GM23338 (cell line): ENCODE measurements at regions not wholly inside any gene's neighbourhood (a gene's known extent, or its start where the extent isn't known, plus 50 kb on each side); places are given as distances from the start of the nearest gene placed in this dataset.

Experiments
- ATAC-seq: fragments of 200-7000 bp; cut with Tn5 transposase; 3 replicates; pipeline ENCODE4 v1.9.1; 2020
- DNase-seq: peaks from one replicate; pipeline ENCODE4 v3.0.0-alpha.2; 2015; ENCODE audit warnings: low spot score
- H2AFZ ChIP-seq: fragments of 200-600 bp; sonication (generic); 2 replicates; pipeline ENCODE4 v1.8.0; 2016; ENCODE audit warnings: antibody characterized with exemption, mild to moderate bottlenecking, moderate library complexity
- H3F3A ChIP-seq: fragments of 200-600 bp; sonication (generic); replicated peaks from 2 replicates; pipeline ENCODE4 v1.8.0; 2017; ENCODE audit warnings: antibody characterized with exemption, mixed run types, low read depth
- H3K27ac ChIP-seq: fragments of 200-600 bp; sonication (generic); 2 replicates; pipeline ENCODE4 v1.6.1; 2016; ENCODE audit warnings: low read depth
- H3K27me3 ChIP-seq: fragments of 200-600 bp; sonication (generic); 2 replicates; pipeline ENCODE4 v1.8.0; 2016; ENCODE audit warnings: mild to moderate bottlenecking, mixed run types, moderate library complexity; ENCODE audit not compliant: insufficient read depth
- H3K36me3 ChIP-seq: fragments of 200-600 bp; sonication (generic); 2 replicates; pipeline ENCODE4 v1.8.0; 2016; ENCODE audit warnings: mild to moderate bottlenecking; ENCODE audit not compliant: insufficient read depth
- H3K4me1 ChIP-seq: fragments of 200-600 bp; sonication (generic); 2 replicates; pipeline ENCODE4 v1.8.0; 2016; ENCODE audit warnings: mild to moderate bottlenecking, moderate library complexity; ENCODE audit not compliant: insufficient read depth
- H3K4me2 ChIP-seq: fragments of 200-600 bp; sonication (generic); 2 replicates; pipeline ENCODE4 v1.7.1; 2017; ENCODE audit warnings: mixed run types
- H3K4me3 ChIP-seq: fragments of 200-600 bp; sonication (generic); 2 replicates; pipeline ENCODE4 v1.6.1; 2016; ENCODE audit warnings: mixed run types
- H3K79me2 ChIP-seq: fragments of 200-600 bp; sonication (generic); replicated peaks from 2 replicates; pipeline ENCODE4 v1.8.0; 2017; ENCODE audit warnings: mild to moderate bottlenecking; ENCODE audit not compliant: insufficient read depth
- H3K9me2 ChIP-seq: fragments of 200-600 bp; sonication (generic); 2 replicates; pipeline ENCODE4 v1.8.0; 2017; ENCODE audit not compliant: insufficient read depth
- H4K20me1 ChIP-seq: fragments of 200-600 bp; sonication (generic); replicated peaks from 2 replicates; pipeline ENCODE4 v1.8.0; 2017; ENCODE audit warnings: mild to moderate bottlenecking; ENCODE audit not compliant: insufficient read depth
- H3K27ac Mint-ChIP-seq: 2 replicates; pipeline ENCODE4 v1.8.0; 2020; ENCODE audit warnings: inconsistent platforms, mild to moderate bottlenecking, moderate library complexity, mixed read lengths
- H3K27me3 Mint-ChIP-seq: 3 replicates; pipeline ENCODE4 v1.8.0; 2022; ENCODE audit warnings: low read depth, mild to moderate bottlenecking, moderate library complexity, mixed read lengths, inconsistent platforms; ENCODE audit not compliant: insufficient read depth, poor library complexity
- H3K36me3 Mint-ChIP-seq: 3 replicates; pipeline ENCODE4 v1.8.0; 2021; ENCODE audit warnings: low read depth, mild to moderate bottlenecking, inconsistent platforms, moderate library complexity, mixed read lengths
- H3K4me1 Mint-ChIP-seq: 3 replicates; pipeline ENCODE4 v1.8.0; 2020; ENCODE audit warnings: mild to moderate bottlenecking, inconsistent platforms, mixed read lengths
- H3K4me3 Mint-ChIP-seq: 3 replicates; pipeline ENCODE4 v1.8.0; 2021; ENCODE audit warnings: moderate library complexity, mild to moderate bottlenecking, inconsistent platforms, mixed read lengths
- H3K9me3 Mint-ChIP-seq: 3 replicates; pipeline ENCODE4 v1.8.0; 2020; ENCODE audit warnings: moderate library complexity, mild to moderate bottlenecking, inconsistent platforms, mixed read lengths
- CREB1 ChIP-seq: fragments of 250-450 bp; sonication (Bioruptor Pico); IDR thresholded peaks from 2 replicates; pipeline ENCODE4 v1.5.0; 2020; ENCODE audit warnings: low read depth, mild to moderate bottlenecking, moderate library complexity
- CTCF ChIP-seq, 2 experiments: fragments of 200-600 bp in 1 of 2; sonication (generic) in 1 of 2; conservative IDR thresholded peaks; 2 replicates each; pipeline versions ENCODE4 v1.5.1 to v1.6.1; 2016 to 2017; ENCODE audit warnings: antibody characterized with exemption in 2 of 2, low read depth in 2 of 2, mild to moderate bottlenecking in 2 of 2, moderate library complexity in 1 of 2
- EZH2 ChIP-seq: fragments of 200-600 bp; sonication (generic); IDR thresholded peaks from one replicate; pipeline ENCODE4 v1.8.0; 2017; ENCODE audit warnings: antibody characterized with exemption, mild to moderate bottlenecking, low read depth; ENCODE audit not compliant: unreplicated experiment
- EZH2phosphoT487 ChIP-seq: fragments of 200-600 bp; sonication (generic); IDR thresholded peaks from one replicate; pipeline ENCODE4 v1.8.1; 2018; ENCODE audit warnings: antibody characterized with exemption; ENCODE audit not compliant: unreplicated experiment
- JUNB ChIP-seq: IDR thresholded peaks from one replicate; pipeline ENCODE4 v1.6.1; 2016; ENCODE audit warnings: antibody characterized with exemption; ENCODE audit not compliant: unreplicated experiment
- NANOG ChIP-seq: IDR thresholded peaks from 2 replicates; pipeline ENCODE4 v1.6.1; 2016; ENCODE audit warnings: antibody characterized with exemption, borderline replicate concordance
- POLR2AphosphoS5 ChIP-seq: IDR thresholded peaks from 2 replicates; pipeline ENCODE4 v1.6.1; 2016; ENCODE audit warnings: antibody characterized with exemption, low read depth
- STAT1 ChIP-seq: IDR thresholded peaks from one replicate; pipeline ENCODE4 v1.6.1; 2016; ENCODE audit warnings: antibody characterized with exemption; ENCODE audit not compliant: unreplicated experiment
- ZNF114 ChIP-seq: fragments of 250-450 bp; sonication (Bioruptor Pico); IDR thresholded peaks from 2 replicates; pipeline ENCODE4 v1.5.0; 2020; ENCODE audit warnings: mild to moderate bottlenecking, moderate library complexity
- ZNF331 ChIP-seq: fragments of 250-450 bp; sonication (Bioruptor Pico); IDR thresholded peaks from 2 replicates; pipeline ENCODE4 v1.5.0; 2020; ENCODE audit warnings: low read depth, mild to moderate bottlenecking, moderate library complexity
- ZNF462 ChIP-seq: fragments of 250-450 bp; sonication (Bioruptor Pico); IDR thresholded peaks from 2 replicates; pipeline ENCODE4 v1.5.0; 2020; ENCODE audit warnings: mild to moderate bottlenecking, moderate library complexity
- TF ChIP-seq, protein P1 (sequence below): IDR thresholded peaks from 2 replicates; pipeline ENCODE4 v1.6.1; 2016; ENCODE audit warnings: antibody characterized with exemption
- TF ChIP-seq, protein P2 (sequence below): IDR thresholded peaks from one replicate; pipeline ENCODE4 v1.6.1; 2018; ENCODE audit warnings: antibody characterized with exemption; ENCODE audit not compliant: unreplicated experiment

DNA sequence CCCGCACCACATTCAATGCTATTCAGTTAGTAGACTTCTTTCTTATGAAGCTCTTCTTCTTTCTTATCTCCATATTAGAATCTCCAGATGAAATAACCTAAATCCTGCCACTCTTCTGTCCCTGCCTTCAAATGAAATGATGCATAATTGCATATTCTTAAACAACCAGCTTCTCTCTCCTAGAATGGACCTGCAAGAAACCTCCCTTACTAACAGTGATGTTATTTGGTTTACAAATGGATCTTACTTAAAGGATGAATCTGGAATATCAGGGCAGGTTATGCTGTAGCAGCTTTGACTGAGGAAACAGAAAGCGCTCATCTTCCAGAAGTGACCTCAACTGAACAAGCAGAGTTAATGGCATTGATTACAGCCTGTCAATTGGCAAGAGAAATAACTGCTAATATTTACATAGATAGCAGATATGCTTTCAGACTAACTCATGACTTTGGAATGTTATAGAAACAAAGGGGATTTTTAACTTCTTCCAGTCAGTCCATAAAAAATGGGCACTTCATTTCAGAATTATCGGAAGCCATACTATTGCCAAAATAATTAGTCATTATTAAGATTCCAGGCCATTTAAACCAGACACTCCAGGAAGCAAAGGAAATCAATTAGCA lies 755.7 kb upstream of the HS6ST1 start:
- Histone ChIP-seq H3K4me2 (no peak overlapping the region), H3K36me3 (no peaks in the 10 kb centered on the region), H3K27me3 (no peaks in the 10 kb centered on the region), H3F3A (no peaks in the 10 kb centered on the region), H3K27ac (no peak overlapping the region), H3K4me3 (no peak overlapping the region), H2AFZ (no peak overlapping the region), H3K79me2 (no peaks in the 10 kb centered on the region), H4K20me1 (no peaks in the 10 kb centered on the region), H3K9me2 (no peaks in the 10 kb centered on the region), H3K4me1 (no peaks in the 10 kb centered on the region)
- Mint-ChIP-seq H3K9me3 (no peaks in the 10 kb centered on the region), H3K27me3 (no peaks in the 10 kb centered on the region), H3K36me3 (no peaks in the 10 kb centered on the region), H3K4me3 (no peak overlapping the region), H3K4me1 (peaks cover 13% of the 10 kb centered on the region; the same call in 2 of the 3 replicates), H3K27ac (no peak overlapping the region)
- DNase-seq, result no peak
- TF ChIP-seq POLR2AphosphoS5 (no peak), CTCF (conservative IDR thresholded peaks at IDR 0.05; ENCODE audit: low read depth in 2 of 2) (no peak), ZNF114 (CRISPR knock-in tag) (no peak), NANOG (no peak), CREB1 (CRISPR knock-in tag) (no peak), STAT1 (no peak), EZH2 (no peak), ZNF331 (CRISPR knock-in tag) (no peak), EZH2phosphoT487 (no peak), JUNB (no peak), ZNF462 (CRISPR knock-in tag) (no peak)
- TF ChIP-seq, protein P1, sequence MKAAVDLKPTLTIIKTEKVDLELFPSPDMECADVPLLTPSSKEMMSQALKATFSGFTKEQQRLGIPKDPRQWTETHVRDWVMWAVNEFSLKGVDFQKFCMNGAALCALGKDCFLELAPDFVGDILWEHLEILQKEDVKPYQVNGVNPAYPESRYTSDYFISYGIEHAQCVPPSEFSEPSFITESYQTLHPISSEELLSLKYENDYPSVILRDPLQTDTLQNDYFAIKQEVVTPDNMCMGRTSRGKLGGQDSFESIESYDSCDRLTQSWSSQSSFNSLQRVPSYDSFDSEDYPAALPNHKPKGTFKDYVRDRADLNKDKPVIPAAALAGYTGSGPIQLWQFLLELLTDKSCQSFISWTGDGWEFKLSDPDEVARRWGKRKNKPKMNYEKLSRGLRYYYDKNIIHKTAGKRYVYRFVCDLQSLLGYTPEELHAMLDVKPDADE, result no peak
- TF ChIP-seq, protein P2, sequence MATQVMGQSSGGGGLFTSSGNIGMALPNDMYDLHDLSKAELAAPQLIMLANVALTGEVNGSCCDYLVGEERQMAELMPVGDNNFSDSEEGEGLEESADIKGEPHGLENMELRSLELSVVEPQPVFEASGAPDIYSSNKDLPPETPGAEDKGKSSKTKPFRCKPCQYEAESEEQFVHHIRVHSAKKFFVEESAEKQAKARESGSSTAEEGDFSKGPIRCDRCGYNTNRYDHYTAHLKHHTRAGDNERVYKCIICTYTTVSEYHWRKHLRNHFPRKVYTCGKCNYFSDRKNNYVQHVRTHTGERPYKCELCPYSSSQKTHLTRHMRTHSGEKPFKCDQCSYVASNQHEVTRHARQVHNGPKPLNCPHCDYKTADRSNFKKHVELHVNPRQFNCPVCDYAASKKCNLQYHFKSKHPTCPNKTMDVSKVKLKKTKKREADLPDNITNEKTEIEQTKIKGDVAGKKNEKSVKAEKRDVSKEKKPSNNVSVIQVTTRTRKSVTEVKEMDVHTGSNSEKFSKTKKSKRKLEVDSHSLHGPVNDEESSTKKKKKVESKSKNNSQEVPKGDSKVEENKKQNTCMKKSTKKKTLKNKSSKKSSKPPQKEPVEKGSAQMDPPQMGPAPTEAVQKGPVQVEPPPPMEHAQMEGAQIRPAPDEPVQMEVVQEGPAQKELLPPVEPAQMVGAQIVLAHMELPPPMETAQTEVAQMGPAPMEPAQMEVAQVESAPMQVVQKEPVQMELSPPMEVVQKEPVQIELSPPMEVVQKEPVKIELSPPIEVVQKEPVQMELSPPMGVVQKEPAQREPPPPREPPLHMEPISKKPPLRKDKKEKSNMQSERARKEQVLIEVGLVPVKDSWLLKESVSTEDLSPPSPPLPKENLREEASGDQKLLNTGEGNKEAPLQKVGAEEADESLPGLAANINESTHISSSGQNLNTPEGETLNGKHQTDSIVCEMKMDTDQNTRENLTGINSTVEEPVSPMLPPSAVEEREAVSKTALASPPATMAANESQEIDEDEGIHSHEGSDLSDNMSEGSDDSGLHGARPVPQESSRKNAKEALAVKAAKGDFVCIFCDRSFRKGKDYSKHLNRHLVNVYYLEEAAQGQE, result no peak
- no peak for ATAC-seq
